ENCODE measurements at regions not wholly inside any gene's neighbourhood (a gene's known extent, or its start where the extent isn't known, plus 50 kb on each side); places are given as distances from the start of the nearest gene placed in this dataset.

DNA sequence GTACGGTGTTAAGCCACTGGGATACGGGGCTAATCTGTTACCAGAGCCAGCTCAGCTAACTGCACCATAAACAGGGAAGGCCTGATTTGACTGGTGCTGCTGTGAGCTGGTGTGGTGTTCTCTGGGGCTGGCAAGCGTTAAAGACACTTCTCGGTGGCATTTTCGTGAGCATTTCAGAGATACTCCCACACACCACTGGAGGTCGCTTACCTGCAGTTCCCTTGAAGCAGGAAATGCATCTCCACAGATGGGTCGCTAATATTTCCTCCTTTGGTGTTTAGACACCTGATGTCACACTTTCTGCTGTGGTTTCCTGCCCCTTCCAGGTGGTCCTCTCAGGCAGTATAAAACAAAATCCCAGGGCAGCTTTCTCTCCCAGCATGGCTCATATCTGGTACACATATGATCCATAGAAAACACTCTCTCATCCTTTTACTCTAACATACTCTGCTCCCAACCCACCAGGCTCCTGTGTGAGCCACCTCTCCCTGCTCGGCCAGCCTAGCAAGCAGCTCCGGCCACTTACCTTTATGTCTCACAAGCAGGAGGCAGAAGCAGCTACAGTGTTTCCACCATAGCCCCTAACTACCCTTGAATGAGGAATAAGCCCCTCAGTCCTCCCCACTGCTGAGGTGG lies 129.9 kb upstream of the GRIN2B start:
- Mint-ChIP-seq H3K4me1 (peaks cover 7 to 10% (median 8%) of the 10 kb centered on the region in 3 donors), H3K4me3 (peak overlapping the region in 2 of 4 donors; percentile 46 to 48), H3K9me3 (peaks cover 0 to 2% (median 0%) of the 10 kb centered on the region in 3 donors), H3K27ac (peak overlapping the region in 2 of 3 donors; percentile 28 to 32), H3K36me3 (no peaks in the 10 kb centered on the region), H3K27me3 (no peaks in the 10 kb centered on the region)

- Mint-ChIP-seq H3K9me3 (peaks cover 0 to 8% (median 8%) of the 10 kb centered on the region in 3 donors), H3K27me3 (no peaks in the 10 kb centered on the region), H3K27ac (peak overlapping the region in 1 of 3 donors; percentile 77), H3K4me3 (no peak overlapping the region), H3K36me3 (no peaks in the 10 kb centered on the region), H3K4me1 (peaks cover 7 to 10% (median 8%) of the 10 kb centered on the region in 3 donors)
These were observed 131.6 kb upstream of the GRIN2B start for GRCh38 chr12:14113031-14113430.

GRCh38 chr12:14126692-14127091 lies 145.3 kb upstream of the GRIN2B start:
- no peak overlapping the region for H3K27ac Mint-ChIP-seq
- H3K4me1 Mint-ChIP-seq = no peaks in the 10 kb centered on the region
- no peaks in the 10 kb centered on the region for H3K36me3 Mint-ChIP-seq
- no peaks in the 10 kb centered on the region for H3K27me3 Mint-ChIP-seq
- peaks cover 0 to 11% (median 2%) of the 10 kb centered on the region in 3 donors for H3K9me3 Mint-ChIP-seq
- H3K4me3 Mint-ChIP-seq = no peak overlapping the region

- Mint-ChIP-seq H3K36me3 (no peaks in the 10 kb centered on the region), H3K9me3 (peaks cover 0 to 7% (median 0%) of the 10 kb centered on the region in 3 donors), H3K27me3 (peaks cover 6% of the 10 kb centered on the region), H3K4me1 (no peaks in the 10 kb centered on the region), H3K4me3 (no peak overlapping the region), H3K27ac (no peak overlapping the region)
These were observed 148.3 kb upstream of the GRIN2B start for GRCh38 chr12:14129611-14130195.

DNA sequence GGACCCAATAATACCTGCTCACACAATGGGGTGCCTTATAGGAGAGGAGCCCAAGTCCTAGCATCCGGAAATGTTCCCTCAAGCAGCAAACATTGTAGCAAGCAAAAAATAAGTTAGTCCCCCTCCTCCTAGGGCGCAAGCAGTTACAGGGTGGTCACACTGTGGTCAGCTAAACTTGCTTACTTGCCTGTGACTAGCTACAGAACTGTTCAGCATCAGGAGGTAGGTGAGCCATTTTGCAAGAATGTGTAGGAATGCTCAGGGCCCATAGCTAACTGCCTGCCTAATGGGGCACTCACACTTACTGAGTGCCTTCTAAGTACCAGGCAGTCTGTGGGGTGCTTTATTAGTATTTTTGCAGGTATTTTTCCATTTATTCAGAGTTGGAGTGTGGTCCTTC lies 154.6 kb upstream of the GRIN2B start:
- H3K27ac Mint-ChIP-seq = no peak overlapping the region
- H3K9me3 Mint-ChIP-seq = no peaks in the 10 kb centered on the region
- H3K27me3 Mint-ChIP-seq = peaks cover 8% of the 10 kb centered on the region
- no peaks in the 10 kb centered on the region for H3K36me3 Mint-ChIP-seq
- no peaks in the 10 kb centered on the region for H3K4me1 Mint-ChIP-seq
- H3K4me3 Mint-ChIP-seq = no peak overlapping the region

- H3K9me3 Mint-ChIP-seq = no peaks in the 10 kb centered on the region
- no peak overlapping the region for H3K27ac Mint-ChIP-seq
- H3K36me3 Mint-ChIP-seq = no peaks in the 10 kb centered on the region
- peaks cover 7% of the 10 kb centered on the region for H3K27me3 Mint-ChIP-seq
- H3K4me1 Mint-ChIP-seq = no peaks in the 10 kb centered on the region
- H3K4me3 Mint-ChIP-seq = no peak overlapping the region
These were observed 157.1 kb upstream of the GRIN2B start for GRCh38 chr12:14138495-14138894.

DNA sequence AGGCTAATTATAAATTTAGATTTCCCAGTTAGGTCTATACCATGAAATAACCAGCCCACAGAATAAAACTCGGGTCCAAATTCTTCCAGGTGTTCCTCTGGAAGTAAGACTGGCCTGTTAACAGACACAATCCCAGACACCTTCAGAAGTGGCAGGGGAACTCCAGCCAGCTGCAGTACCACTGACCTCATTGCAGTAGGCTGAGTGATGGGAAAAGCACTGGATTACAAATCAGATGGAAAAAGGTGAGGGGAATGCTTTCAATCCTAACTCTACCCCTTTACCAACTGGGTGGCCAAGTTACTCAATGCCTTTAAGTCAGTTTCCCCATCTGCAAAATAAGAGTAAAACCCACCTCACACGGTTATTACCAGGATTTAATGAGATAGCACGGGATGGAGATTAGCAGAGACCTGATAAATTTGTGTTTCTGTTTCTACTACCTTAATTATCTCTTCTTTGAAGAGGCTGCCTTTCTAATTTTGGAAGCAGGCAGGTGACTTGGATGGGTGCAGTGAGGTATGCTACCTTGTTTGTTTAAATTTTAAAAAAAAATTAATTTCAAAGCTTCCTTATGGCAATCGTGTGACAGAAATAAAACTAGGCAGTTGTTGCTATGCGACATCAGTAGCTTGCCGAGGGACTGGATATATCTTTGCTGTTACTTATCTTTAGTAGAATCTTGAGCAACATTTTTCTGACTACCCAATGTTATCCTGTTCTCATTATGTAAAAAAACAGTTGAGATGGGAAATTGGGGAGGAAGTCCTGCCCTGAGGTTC lies 167.3 kb upstream of the GRIN2B start:
- H3K9me3 Mint-ChIP-seq = peaks cover 2 to 5% (median 5%) of the 10 kb centered on the region in 3 donors
- H3K4me3 Mint-ChIP-seq = peak overlapping the region in 2 of 4 donors; percentile 13 to 22
- peaks cover 17% of the 10 kb centered on the region for H3K27me3 Mint-ChIP-seq
- H3K4me1 Mint-ChIP-seq = peaks cover 17 to 33% (median 26%) of the 10 kb centered on the region in 3 donors
- H3K36me3 Mint-ChIP-seq = peaks cover 4% of the 10 kb centered on the region
- no peak overlapping the region for H3K27ac Mint-ChIP-seq

- Mint-ChIP-seq H3K9me3 (no peaks in the 10 kb centered on the region), H3K4me1 (peaks cover 44 to 49% (median 48%) of the 10 kb centered on the region in 3 donors), H3K36me3 (peaks cover 6% of the 10 kb centered on the region), H3K27me3 (peaks cover 22% of the 10 kb centered on the region), H3K27ac (peak overlapping the region in 2 of 3 donors; percentile 16 to 59), H3K4me3 (peak overlapping the region in 3 of 4 donors; percentile 31 to 81 (median 78))
These were observed 172.4 kb upstream of the GRIN2B start for GRCh38 chr12:14153803-14154202.

- no peaks in the 10 kb centered on the region for H3K9me3 Mint-ChIP-seq
- H3K36me3 Mint-ChIP-seq = peaks cover 3% of the 10 kb centered on the region
- peaks cover 40 to 47% (median 43%) of the 10 kb centered on the region in 3 donors for H3K4me1 Mint-ChIP-seq
- H3K27ac Mint-ChIP-seq = peak overlapping the region; percentile 57 to 95 (median 65)
- peak overlapping the region in 2 of 4 donors; percentile 10 to 82 for H3K4me3 Mint-ChIP-seq
- peaks cover 16% of the 10 kb centered on the region for H3K27me3 Mint-ChIP-seq
These were observed 175.2 kb upstream of the GRIN2B start for GRCh38 chr12:14156606-14157005.

DNA sequence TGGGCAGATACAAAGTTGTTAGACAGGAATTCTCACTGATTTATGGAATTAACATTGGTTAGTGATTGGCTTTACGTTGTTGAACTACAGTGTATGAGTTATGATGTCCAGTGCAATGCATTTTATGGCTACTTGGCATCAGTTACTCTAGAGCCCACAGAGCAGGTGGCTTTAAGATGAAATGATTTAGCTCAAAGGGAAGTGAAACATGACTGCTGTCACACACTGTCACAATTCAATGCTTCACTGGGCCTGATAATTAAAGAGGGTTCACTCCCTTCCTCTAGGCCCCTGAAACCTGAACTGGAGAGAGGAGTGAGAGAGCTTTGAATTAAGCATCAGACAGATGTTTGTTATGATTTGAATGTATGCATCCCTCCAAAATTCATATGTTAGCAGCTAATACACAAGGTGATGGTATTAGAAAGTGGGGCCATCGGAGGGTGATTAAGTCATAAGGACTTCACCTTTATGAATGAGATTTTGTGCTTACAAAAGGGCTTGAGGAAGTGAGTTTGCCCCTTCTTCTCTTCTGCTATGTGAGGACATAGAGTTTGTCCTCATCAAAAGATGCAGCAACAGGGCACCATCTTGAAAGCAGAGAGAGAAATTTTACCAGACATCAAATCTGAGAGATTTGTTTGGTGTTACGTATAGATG lies 175.8 kb upstream of the GRIN2B start:
- peak overlapping the region; percentile 57 to 95 (median 65) for H3K27ac Mint-ChIP-seq
- peak overlapping the region; percentile 10 to 82 (median 35) for H3K4me3 Mint-ChIP-seq
- no peaks in the 10 kb centered on the region for H3K9me3 Mint-ChIP-seq
- peaks cover 40 to 47% (median 43%) of the 10 kb centered on the region in 3 donors for H3K4me1 Mint-ChIP-seq
- H3K36me3 Mint-ChIP-seq = peaks cover 3% of the 10 kb centered on the region
- peaks cover 10% of the 10 kb centered on the region for H3K27me3 Mint-ChIP-seq

- Mint-ChIP-seq H3K4me3 (no peak overlapping the region), H3K36me3 (no peaks in the 10 kb centered on the region), H3K27me3 (peaks cover 1% of the 10 kb centered on the region), H3K27ac (no peak overlapping the region), H3K4me1 (peaks cover 5 to 8% (median 7%) of the 10 kb centered on the region in 3 donors), H3K9me3 (no peaks in the 10 kb centered on the region)
These were observed 182.9 kb upstream of the GRIN2B start for GRCh38 chr12:14164266-14164665.

- no peak overlapping the region for H3K4me3 Mint-ChIP-seq
- H3K9me3 Mint-ChIP-seq = no peaks in the 10 kb centered on the region
- peaks cover 1% of the 10 kb centered on the region for H3K27me3 Mint-ChIP-seq
These were observed 185.7 kb upstream of the GRIN2B start for GRCh38 chr12:14167005-14167628.

DNA sequence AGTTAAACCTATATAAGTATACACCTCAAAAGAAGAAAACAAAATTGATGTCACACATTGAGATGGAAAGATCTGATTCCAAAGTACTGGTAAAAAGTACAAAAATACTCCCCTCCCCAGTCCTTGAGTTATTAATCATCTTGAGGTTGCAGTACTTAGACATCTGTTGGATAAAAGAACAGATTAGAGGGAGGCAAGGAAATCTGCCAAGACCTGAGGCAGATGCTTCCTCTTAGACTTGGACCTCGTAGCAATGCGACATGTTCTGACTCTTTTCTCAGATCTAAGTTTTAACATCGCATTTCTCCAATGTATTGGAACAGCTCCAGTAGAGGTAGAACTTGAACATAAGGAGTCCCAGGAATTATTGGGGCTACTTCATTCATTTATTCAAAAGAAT lies 187.9 kb upstream of the GRIN2B start:
- Mint-ChIP-seq H3K27me3 (peaks cover 1% of the 10 kb centered on the region), H3K36me3 (no peaks in the 10 kb centered on the region), H3K9me3 (no peaks in the 10 kb centered on the region), H3K4me3 (no peak overlapping the region), H3K27ac (no peak overlapping the region), H3K4me1 (peaks cover 10 to 16% (median 15%) of the 10 kb centered on the region in 3 donors)

More at GRCh38 chr12:14167005-14167628, 185.7 kb upstream of the GRIN2B start:
- H3K4me1 Mint-ChIP-seq = peaks cover 10 to 16% (median 11%) of the 10 kb centered on the region in 3 donors
- no peaks in the 10 kb centered on the region for H3K36me3 Mint-ChIP-seq
- peak overlapping the region in 1 of 3 donors; percentile 65 for H3K27ac Mint-ChIP-seq

DNA sequence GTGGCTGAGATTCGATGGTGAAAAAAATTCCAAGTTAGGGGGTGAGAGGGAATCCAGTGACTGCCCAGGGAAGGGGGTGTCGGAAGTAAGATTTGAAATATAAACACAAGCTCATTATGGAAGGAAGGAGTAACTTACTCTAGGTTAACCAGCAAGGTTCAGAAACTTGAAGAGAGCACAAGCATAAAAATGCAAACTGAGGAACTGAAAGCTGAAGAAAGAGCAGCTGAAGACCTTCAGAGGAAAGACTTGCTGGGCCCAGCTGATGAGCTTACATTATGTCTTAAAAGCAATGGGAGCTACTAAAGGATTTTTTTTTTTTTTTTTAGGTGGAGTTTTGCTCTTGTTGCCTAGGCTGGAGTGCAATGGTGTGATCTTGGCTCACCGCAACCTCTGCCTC lies 189.7 kb upstream of the GRIN2B start:
- H3K9me3 Mint-ChIP-seq = no peaks in the 10 kb centered on the region
- H3K4me1 Mint-ChIP-seq = peaks cover 10 to 15% (median 14%) of the 10 kb centered on the region in 3 donors
- H3K27me3 Mint-ChIP-seq = peaks cover 1% of the 10 kb centered on the region
- peak overlapping the region in 1 of 3 donors; percentile 3 for H3K27ac Mint-ChIP-seq
- no peaks in the 10 kb centered on the region for H3K36me3 Mint-ChIP-seq
- H3K4me3 Mint-ChIP-seq = peak overlapping the region; percentile 31 to 88 (median 71)

All from IgD-negative memory B cell (primary cell).